Osteocyte (in vitro differentiated cells): ENCODE measurements at regions not wholly inside any gene's neighbourhood (a gene's known extent, or its start where the extent isn't known, plus 50 kb on each side); places are given as distances from the start of the nearest gene placed in this dataset.

Experiments used
- DNase-seq: peaks from one replicate; pipeline ENCODE4 v3.0.0; 2021; ENCODE audit warnings: mixed read lengths; ENCODE audit not compliant: unreplicated experiment; ENCODE audit errors: extremely low spot score
- H3K27ac Mint-ChIP-seq: one replicate; pipeline ENCODE4 v1.8.0; 2021; ENCODE audit warnings: mild to moderate bottlenecking, mixed read lengths; ENCODE audit not compliant: unreplicated experiment
- H3K27me3 Mint-ChIP-seq: one replicate; pipeline ENCODE4 v1.8.0; 2021; ENCODE audit warnings: mixed read lengths; ENCODE audit not compliant: unreplicated experiment
- H3K36me3 Mint-ChIP-seq: one replicate; pipeline ENCODE4 v1.8.0; 2021; ENCODE audit warnings: mixed read lengths; ENCODE audit not compliant: unreplicated experiment
- H3K4me1 Mint-ChIP-seq: one replicate; pipeline ENCODE4 v1.8.0; 2021; ENCODE audit warnings: mixed read lengths; ENCODE audit not compliant: unreplicated experiment
- H3K4me3 Mint-ChIP-seq: one replicate; pipeline ENCODE4 v1.8.0; 2021; ENCODE audit warnings: mild to moderate bottlenecking, moderate library complexity, mixed read lengths; ENCODE audit not compliant: unreplicated experiment
- H3K9me3 Mint-ChIP-seq: one replicate; pipeline ENCODE4 v1.8.0; 2021; ENCODE audit warnings: mixed read lengths; ENCODE audit not compliant: unreplicated experiment
- TF ChIP-seq, protein P1 (sequence below): fragments of 200-600 bp; sonication (generic); IDR thresholded peaks from 2 replicates; pipeline ENCODE4 v1.5.0; 2021; ENCODE audit warnings: antibody characterized with exemption, mild to moderate bottlenecking, moderate library complexity

DNA sequence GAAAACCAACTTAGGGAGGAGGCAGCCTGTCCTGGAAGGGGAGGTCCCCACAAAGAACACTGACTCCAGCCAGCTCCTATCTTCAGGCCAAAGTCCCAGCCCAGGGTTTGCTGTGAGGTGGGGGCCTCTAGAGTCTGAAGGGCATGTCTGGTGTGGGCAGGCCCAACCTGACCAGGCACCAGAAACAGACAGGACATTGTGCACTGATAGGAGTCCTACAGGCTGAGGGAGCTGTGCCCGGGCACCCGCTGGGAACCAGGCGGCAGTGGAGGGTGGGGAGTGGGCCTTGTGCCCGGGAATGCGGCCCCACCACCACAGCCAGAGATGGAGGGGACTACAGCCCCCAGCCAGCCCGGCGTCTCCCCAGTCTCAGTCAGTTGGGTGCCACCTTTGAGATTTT, 161.4 kb downstream of the WNT7A start:
- no peak overlapping the region for H3K4me3 Mint-ChIP-seq
- H3K9me3 Mint-ChIP-seq: peaks cover 28% of the 10 kb centered on the region
- no peak for DNase-seq
- H3K27ac Mint-ChIP-seq: no peak overlapping the region
- TF ChIP-seq, protein P1, sequence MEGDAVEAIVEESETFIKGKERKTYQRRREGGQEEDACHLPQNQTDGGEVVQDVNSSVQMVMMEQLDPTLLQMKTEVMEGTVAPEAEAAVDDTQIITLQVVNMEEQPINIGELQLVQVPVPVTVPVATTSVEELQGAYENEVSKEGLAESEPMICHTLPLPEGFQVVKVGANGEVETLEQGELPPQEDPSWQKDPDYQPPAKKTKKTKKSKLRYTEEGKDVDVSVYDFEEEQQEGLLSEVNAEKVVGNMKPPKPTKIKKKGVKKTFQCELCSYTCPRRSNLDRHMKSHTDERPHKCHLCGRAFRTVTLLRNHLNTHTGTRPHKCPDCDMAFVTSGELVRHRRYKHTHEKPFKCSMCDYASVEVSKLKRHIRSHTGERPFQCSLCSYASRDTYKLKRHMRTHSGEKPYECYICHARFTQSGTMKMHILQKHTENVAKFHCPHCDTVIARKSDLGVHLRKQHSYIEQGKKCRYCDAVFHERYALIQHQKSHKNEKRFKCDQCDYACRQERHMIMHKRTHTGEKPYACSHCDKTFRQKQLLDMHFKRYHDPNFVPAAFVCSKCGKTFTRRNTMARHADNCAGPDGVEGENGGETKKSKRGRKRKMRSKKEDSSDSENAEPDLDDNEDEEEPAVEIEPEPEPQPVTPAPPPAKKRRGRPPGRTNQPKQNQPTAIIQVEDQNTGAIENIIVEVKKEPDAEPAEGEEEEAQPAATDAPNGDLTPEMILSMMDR: no peak
- H3K4me1 Mint-ChIP-seq: no peaks in the 10 kb centered on the region
- H3K36me3 Mint-ChIP-seq: no peaks in the 10 kb centered on the region
- H3K27me3 Mint-ChIP-seq: peaks cover 4% of the 10 kb centered on the region

DNA sequence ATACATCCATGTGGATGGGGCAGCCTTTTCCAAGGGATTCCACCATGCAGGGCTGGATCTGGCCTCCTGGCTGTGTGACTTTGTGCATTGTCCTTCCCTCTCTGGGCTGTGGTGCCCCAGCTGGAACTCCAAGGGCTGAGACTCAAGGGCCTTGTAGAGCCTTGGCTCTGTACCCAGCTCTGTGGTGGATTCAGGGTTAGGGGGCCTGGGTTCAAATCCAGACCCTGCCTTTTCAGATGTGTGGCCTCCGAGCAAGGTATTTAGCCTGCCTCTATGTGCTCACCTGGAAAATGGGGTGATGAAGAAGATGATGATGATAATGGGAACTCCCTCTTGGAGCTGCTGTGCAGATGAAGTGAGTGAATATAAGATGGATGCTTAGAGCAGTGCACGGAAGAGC, 161.9 kb downstream of the WNT7A start:
- Mint-ChIP-seq H3K36me3 (no peaks in the 10 kb centered on the region), H3K9me3 (peaks cover 29% of the 10 kb centered on the region), H3K27me3 (peaks cover 4% of the 10 kb centered on the region), H3K4me3 (no peak overlapping the region), H3K27ac (no peak overlapping the region), H3K4me1 (no peaks in the 10 kb centered on the region)
- TF ChIP-seq, protein P1: no peak
- peak; percentile 75 for DNase-seq

DNA sequence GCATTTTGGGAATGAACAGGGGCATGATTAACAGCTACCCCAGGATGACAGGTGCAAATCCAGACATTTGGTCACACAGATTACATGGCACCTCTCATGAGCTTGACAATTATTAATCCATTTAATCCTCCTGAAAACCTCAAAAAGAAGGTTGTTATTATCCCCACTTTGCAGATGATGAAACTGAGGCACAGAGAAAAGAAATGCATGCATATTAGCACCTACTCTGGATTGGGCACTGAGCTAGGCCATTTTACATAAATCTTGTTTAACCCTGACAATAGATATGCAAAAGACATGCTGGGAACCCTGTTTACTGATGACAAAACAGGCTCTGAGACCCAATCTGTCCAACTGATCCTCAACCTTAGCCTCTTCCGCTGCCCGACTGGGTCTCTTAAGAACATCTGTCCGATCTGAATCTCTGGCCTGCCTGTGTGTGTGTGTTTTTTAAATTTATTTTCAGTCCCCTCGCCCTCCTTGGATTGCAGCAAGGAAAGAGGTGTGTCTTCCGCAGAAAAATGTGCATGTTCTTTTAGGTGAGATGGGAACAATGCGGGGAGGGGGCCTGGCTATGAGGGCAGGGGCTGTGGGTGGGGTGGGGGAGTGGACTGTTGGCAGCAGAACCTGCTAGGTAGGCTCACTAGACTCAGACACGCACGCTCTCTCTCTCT, 162.5 kb downstream of the WNT7A start:
- DNase-seq: no peak
- TF ChIP-seq, protein P1: no peak
- no peaks in the 10 kb centered on the region for H3K36me3 Mint-ChIP-seq
- peaks cover 25% of the 10 kb centered on the region for H3K9me3 Mint-ChIP-seq
- H3K4me1 Mint-ChIP-seq: no peaks in the 10 kb centered on the region
- no peak overlapping the region for H3K4me3 Mint-ChIP-seq
- H3K27ac Mint-ChIP-seq: no peak overlapping the region
- peaks cover 2% of the 10 kb centered on the region for H3K27me3 Mint-ChIP-seq

DNA sequence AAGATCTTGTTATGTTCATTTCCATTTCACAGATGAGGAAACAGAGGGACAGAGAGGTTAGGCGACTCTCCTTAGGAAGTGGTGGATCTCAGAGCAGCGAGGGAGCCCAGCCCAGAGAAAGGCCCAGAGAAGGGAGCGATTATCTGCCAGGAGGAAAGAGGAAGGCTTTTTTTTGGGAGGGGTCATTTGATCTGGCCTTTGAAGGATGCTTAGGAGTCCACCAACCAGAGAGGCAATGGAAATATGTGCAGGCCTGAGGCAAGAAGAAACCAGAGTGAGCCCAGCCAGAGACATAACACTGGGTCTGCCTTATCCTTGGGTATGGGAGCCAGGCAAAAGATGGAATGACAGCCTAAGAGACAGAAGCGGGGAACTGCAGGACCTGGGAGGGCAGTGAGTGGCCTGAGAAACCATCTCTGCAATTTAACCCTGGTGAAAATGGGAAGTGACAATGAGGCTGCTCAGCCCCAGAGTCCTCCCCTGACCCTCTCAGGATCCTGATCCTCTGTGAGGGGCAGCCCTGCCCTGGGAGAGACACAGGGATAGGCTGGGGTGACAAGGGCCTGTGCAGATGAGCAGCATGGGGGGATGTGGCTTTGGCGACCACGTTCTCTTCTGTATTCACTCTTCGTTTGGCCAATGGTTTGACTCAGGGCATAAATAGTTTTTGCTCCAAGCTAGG, 163.2 kb downstream of the WNT7A start:
- H3K4me3 Mint-ChIP-seq: no peak overlapping the region
- TF ChIP-seq, protein P1: no peak
- H3K27me3 Mint-ChIP-seq: peaks cover 2% of the 10 kb centered on the region
- DNase-seq: no peak
- peaks cover 26% of the 10 kb centered on the region for H3K9me3 Mint-ChIP-seq
- H3K4me1 Mint-ChIP-seq: no peaks in the 10 kb centered on the region
- no peak overlapping the region for H3K27ac Mint-ChIP-seq
- H3K36me3 Mint-ChIP-seq: no peaks in the 10 kb centered on the region

DNA sequence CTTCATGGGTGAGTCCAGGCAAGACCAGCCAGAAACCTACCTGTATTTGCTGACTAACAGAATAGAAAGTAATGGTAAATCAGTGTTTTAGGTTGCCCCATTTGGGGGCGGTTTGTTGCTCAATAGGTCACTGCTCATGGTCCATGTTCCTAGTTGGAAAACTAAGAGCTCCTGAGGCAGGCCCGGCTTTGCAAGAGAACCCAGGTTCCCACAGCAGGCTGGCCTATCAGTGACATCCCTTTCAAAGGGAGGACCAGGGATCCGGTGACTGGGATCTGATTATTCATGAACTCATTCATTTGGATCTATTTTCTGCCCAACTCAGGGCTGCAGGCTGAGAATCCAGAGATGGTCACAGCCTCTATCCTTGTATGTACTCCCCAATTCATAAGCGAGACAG, 163.9 kb downstream of the WNT7A start:
- TF ChIP-seq, protein P1: no peak
- peaks cover 2% of the 10 kb centered on the region for H3K27me3 Mint-ChIP-seq
- H3K4me3 Mint-ChIP-seq: no peak overlapping the region
- DNase-seq: no peak
- H3K27ac Mint-ChIP-seq: no peak overlapping the region
- peaks cover 33% of the 10 kb centered on the region for H3K9me3 Mint-ChIP-seq
- H3K4me1 Mint-ChIP-seq: no peaks in the 10 kb centered on the region
- H3K36me3 Mint-ChIP-seq: no peaks in the 10 kb centered on the region
